ENCODE measurements at regions not wholly inside any gene's neighbourhood (a gene's known extent, or its start where the extent isn't known, plus 50 kb on each side); places are given as distances from the start of the nearest gene placed in this dataset.

GRCh38 chr4:81632581-81633299, 161.0 kb upstream of the RASGEF1B start:
- no peak for DNase-seq (ENCODE audit: low read depth in 2 of 2)

GRCh38 chr4:81631958-81632441, 160.3 kb upstream of the RASGEF1B start:
- no peak for DNase-seq (ENCODE audit: low read depth in 2 of 2)

- DNase-seq (ENCODE audit: low read depth in 2 of 2), result no peak
Observed at GRCh38 chr4:81629366-81629765, 157.7 kb upstream of the RASGEF1B start.

- no peak for DNase-seq (ENCODE audit: low read depth in 2 of 2)
Observed at GRCh38 chr4:81628489-81628888, 156.8 kb upstream of the RASGEF1B start.

GRCh38 chr4:81627590-81627989, 155.9 kb upstream of the RASGEF1B start:
- DNase-seq (ENCODE audit: low read depth in 2 of 2), result no peak

GRCh38 chr4:81626851-81627250, 155.1 kb upstream of the RASGEF1B start:
- no peak for DNase-seq (ENCODE audit: low read depth in 2 of 2)

GRCh38 chr4:81625422-81626417, 154.0 kb upstream of the RASGEF1B start:
- no peak for DNase-seq (ENCODE audit: low read depth in 2 of 2)

GRCh38 chr4:81623434-81623833, 151.7 kb upstream of the RASGEF1B start:
- DNase-seq (ENCODE audit: low read depth in 2 of 2), result no peak

GRCh38 chr4:81622474-81623184, 150.9 kb upstream of the RASGEF1B start:
- no peak for DNase-seq (ENCODE audit: low read depth in 2 of 2)

- DNase-seq (ENCODE audit: low read depth in 2 of 2), result no peak
Observed at GRCh38 chr4:81622028-81622427, 150.3 kb upstream of the RASGEF1B start.

GRCh38 chr4:81621490-81621889, 149.8 kb upstream of the RASGEF1B start:
- no peak for DNase-seq (ENCODE audit: low read depth in 2 of 2)

- no peak for DNase-seq (ENCODE audit: low read depth in 2 of 2)
Observed at GRCh38 chr4:81620442-81620841, 148.7 kb upstream of the RASGEF1B start.

GRCh38 chr4:81617545-81617944, 145.8 kb upstream of the RASGEF1B start:
- DNase-seq (ENCODE audit: low read depth in 2 of 2), result no peak

- DNase-seq (ENCODE audit: low read depth in 2 of 2), result no peak
Observed at GRCh38 chr4:81611221-81611620, 139.5 kb upstream of the RASGEF1B start.

GRCh38 chr4:81609844-81610243, 138.1 kb upstream of the RASGEF1B start:
- DNase-seq (ENCODE audit: low read depth in 2 of 2), result no peak

GRCh38 chr4:81607950-81608349, 136.2 kb upstream of the RASGEF1B start:
- DNase-seq (ENCODE audit: low read depth in 2 of 2), result no peak

- DNase-seq (ENCODE audit: low read depth in 2 of 2), result no peak
Observed at GRCh38 chr4:81606801-81607501, 135.2 kb upstream of the RASGEF1B start.

- DNase-seq (ENCODE audit: low read depth in 2 of 2), result no peak
Observed at GRCh38 chr4:81606166-81606565, 134.5 kb upstream of the RASGEF1B start.

GRCh38 chr4:81605271-81605670, 133.6 kb upstream of the RASGEF1B start:
- DNase-seq (ENCODE audit: low read depth in 2 of 2), result no peak

- no peak for DNase-seq (ENCODE audit: low read depth in 2 of 2)
Observed at GRCh38 chr4:81604683-81605218, 133.0 kb upstream of the RASGEF1B start.

- DNase-seq (ENCODE audit: low read depth in 2 of 2), result no peak
Observed at GRCh38 chr4:81602854-81603253, 131.1 kb upstream of the RASGEF1B start.

Data from stimulated activated CD4-positive, alpha-beta T cell treated with anti-CD3 and anti-CD28 coated beads, Interleukin-1b, Interleukin-23, amount 100 ng/mL, for 4 hours (primary cell).